A549 (cell line): ENCODE measurements at regions not wholly inside any gene's neighbourhood (a gene's known extent, or its start where the extent isn't known, plus 50 kb on each side); places are given as distances from the start of the nearest gene placed in this dataset.

Experiments used
- ATAC-seq, 2 experiments: fragments of 200-7000 bp in 1 of 2; fragments of >200 bp in 1 of 2; cut with Nextera tagmentation in 1 of 2; cut with Tn5 transposase in 1 of 2; 3 replicates each; pipeline versions ENCODE4 v1.8.0 to v1.9.1; 2018 to 2020; ENCODE audit warnings: mild to moderate bottlenecking in 1 of 2, moderate library complexity in 1 of 2
- CTCF ChIA-PET: fragments of 300-600 bp; sonication (Branson Sonifier 250); formaldehyde crosslinking; extraction: SDS; loops from one replicate; lab custom pipeline; 2021; ENCODE audit warnings: antibody characterized with exemption, inconsistent platforms; lab: Yijun Ruan, JAX
- POLR2A ChIA-PET: fragments of 350-600 bp; formaldehyde crosslinking; extraction: SDS; loops from one replicate; lab custom pipeline; 2021; ENCODE audit warnings: antibody characterized with exemption, inconsistent platforms; lab: Yijun Ruan, JAX
- DNase-seq, 2 experiments: peaks; one replicate each; pipeline versions ENCODE4 v3.0.0 to v3.0.0-alpha.2; 2011 to 2016; ENCODE audit warnings: low read depth in 1 of 2, low spot score in 1 of 2
- FAIRE-seq: peaks from 2 replicates; lab custom pipeline; 2011; peaks lifted over from hg19 to GRCh38; lab: Jason Lieb, UNC
- H3K27ac ChIP-seq, 2 experiments: fragments of >200 bp; sonication (Bioruptor Twin); formaldehyde crosslinking; 3 replicates each; pipeline ENCODE4 v1.5.1; 2016 to 2017
- H3K4me1 ChIP-seq: fragments of >200 bp; sonication (Bioruptor Twin); formaldehyde crosslinking; 3 replicates; pipeline ENCODE4 v1.6.1; 2016
- H3K4me2 ChIP-seq: fragments of >200 bp; sonication (Bioruptor Twin); formaldehyde crosslinking; 3 replicates; pipeline ENCODE4 v1.6.1; 2016
- H3K4me3 ChIP-seq: fragments of >200 bp; sonication (Bioruptor Twin); formaldehyde crosslinking; 3 replicates; pipeline ENCODE4 v1.5.1; 2016
- H3K9me3 ChIP-seq: fragments of >200 bp; sonication (Bioruptor Twin); formaldehyde crosslinking; 3 replicates; pipeline ENCODE4 v1.6.1; 2016
- BCL3 ChIP-seq: fragments of >200 bp; sonication (Bioruptor Twin); formaldehyde crosslinking; IDR thresholded peaks from 3 replicates; pipeline ENCODE4 v1.6.1; 2016
- CBX2 ChIP-seq: fragments of 200-600 bp; sonication (generic); IDR thresholded peaks from 2 replicates; pipeline ENCODE4 v1.6.1; 2016; ENCODE audit warnings: low read depth, mild to moderate bottlenecking, borderline replicate concordance
- CHD4 ChIP-seq: fragments of 200-600 bp; sonication (generic); IDR thresholded peaks from 2 replicates; pipeline ENCODE4 v1.6.1; 2016; ENCODE audit warnings: antibody characterized with exemption, mild to moderate bottlenecking, borderline replicate concordance
- CTCF ChIP-seq: fragments of >200 bp; sonication (Bioruptor Twin); formaldehyde crosslinking; IDR thresholded peaks from 3 replicates; pipeline ENCODE4 v1.5.1; 2016
- EHF ChIP-seq: fragments of 250-450 bp; sonication (Bioruptor Pico); IDR thresholded peaks from 2 replicates; pipeline ENCODE4 v1.5.0; 2020; ENCODE audit warnings: mild to moderate bottlenecking
- EHMT2 ChIP-seq: fragments of 200-600 bp; sonication (generic); IDR thresholded peaks from 2 replicates; pipeline ENCODE4 v1.6.1; 2016; ENCODE audit warnings: antibody characterized with exemption, low read depth, mild to moderate bottlenecking, moderate library complexity
- EP300 ChIP-seq, 2 experiments: fragments of >200 bp; sonication (Bioruptor Twin); formaldehyde crosslinking; IDR thresholded peaks; 2 replicates in 1 of 2; 3 replicates in 1 of 2; pipeline ENCODE4 v1.6.1; 2016 to 2017
- FOXS1 ChIP-seq: fragments of 250-450 bp; sonication (Bioruptor Pico); IDR thresholded peaks from 2 replicates; pipeline ENCODE4 v1.5.0; 2020; ENCODE audit warnings: mild to moderate bottlenecking, moderate library complexity
- HES2 ChIP-seq: fragments of >200 bp; sonication (Bioruptor Twin); formaldehyde crosslinking; IDR thresholded peaks from 2 replicates; pipeline ENCODE4 v1.6.1; 2016
- HEYL ChIP-seq: fragments of 250-450 bp; sonication (Bioruptor Pico); IDR thresholded peaks from 2 replicates; pipeline ENCODE4 v1.8.0; 2021; ENCODE audit warnings: mild to moderate bottlenecking, moderate library complexity
- HOXB13 ChIP-seq: fragments of 250-450 bp; sonication (Bioruptor Pico); IDR thresholded peaks from 2 replicates; pipeline ENCODE4 v1.5.0; 2020; ENCODE audit warnings: low read depth, mild to moderate bottlenecking, moderate library complexity
- HOXB5 ChIP-seq: fragments of 250-450 bp; sonication (Bioruptor Pico); IDR thresholded peaks from 2 replicates; pipeline ENCODE4 v1.5.0; 2020; ENCODE audit warnings: mild to moderate bottlenecking, moderate library complexity
- KDM1A ChIP-seq: fragments of 200-600 bp; sonication (generic); IDR thresholded peaks from 2 replicates; pipeline ENCODE4 v1.6.1; 2016; ENCODE audit warnings: low read depth, mild to moderate bottlenecking
- MYC ChIP-seq: IDR thresholded peaks from 2 replicates; pipeline ENCODE4 v1.6.1; 2012; ENCODE audit warnings: mild to moderate bottlenecking, inconsistent platforms, low read length, improper control_type of control experiment, borderline replicate concordance
- NFE2L2 ChIP-seq: fragments of 150-350 bp; conservative IDR thresholded peaks from 2 replicates; pipeline ENCODE4 v1.6.1; 2014; ENCODE audit warnings: low read length
- PBX3 ChIP-seq: IDR thresholded peaks from 2 replicates; pipeline ENCODE4 v1.6.1; 2012
- PHF8 ChIP-seq: fragments of 200-600 bp; sonication (generic); IDR thresholded peaks from 2 replicates; pipeline ENCODE4 v1.6.1; 2016; ENCODE audit warnings: low read depth, mild to moderate bottlenecking, antibody characterized with exemption, moderate library complexity, borderline replicate concordance
- RAD21 ChIP-seq, 2 experiments: fragments of >200 bp in 1 of 2; sonication (Bioruptor Twin) in 1 of 2; formaldehyde crosslinking in 1 of 2; IDR thresholded peaks in 1 of 2; conservative IDR thresholded peaks in 1 of 2; 2 replicates in 1 of 2; 3 replicates in 1 of 2; pipeline ENCODE4 v1.6.1; 2012 to 2018; ENCODE audit warnings: inconsistent platforms in 1 of 2
- RNF2 ChIP-seq: fragments of 200-600 bp; sonication (generic); IDR thresholded peaks from 2 replicates; pipeline ENCODE4 v1.6.1; 2016; ENCODE audit warnings: low read depth, mild to moderate bottlenecking, antibody characterized with exemption, moderate library complexity, borderline replicate concordance
- SMC3 ChIP-seq: fragments of >200 bp; sonication (Bioruptor Twin); formaldehyde crosslinking; IDR thresholded peaks from 3 replicates; pipeline ENCODE4 v1.6.1; 2018; ENCODE audit warnings: inconsistent platforms
- USF2 ChIP-seq: fragments of 450-650 bp; IDR thresholded peaks from 2 replicates; pipeline ENCODE4 v1.6.1; 2014; ENCODE audit warnings: antibody characterized with exemption
- ZC3H11A ChIP-seq: fragments of 450-650 bp; IDR thresholded peaks from 2 replicates; pipeline ENCODE4 v1.6.1; 2014; ENCODE audit warnings: antibody characterized with exemption, mild to moderate bottlenecking
- ZFP36 ChIP-seq: fragments of 450-650 bp; IDR thresholded peaks from 2 replicates; pipeline ENCODE4 v1.6.1; 2014; ENCODE audit warnings: borderline replicate concordance; ENCODE audit not compliant: partially characterized antibody

GRCh38 chr18:38940475-38940862, 1374.9 kb upstream of the CELF4 start:
- Histone ChIP-seq H3K27ac (no peak overlapping the region), H3K4me2 (no peak overlapping the region), H3K4me1 (no peaks in the 10 kb centered on the region), H3K9me3 (no peaks in the 10 kb centered on the region; the same call in 1 of the 3 replicates), H3K4me3 (no peak overlapping the region)
- no peak for FAIRE-seq
- no peak for ATAC-seq
- TF ChIP-seq RNF2 (no peak), KDM1A (no peak), HOXB5 (no peak), EP300 (IDR thresholded peaks at IDR 0.05) (no peak), HES2 (no peak), ZFP36 (no peak), CTCF (no peak), SMC3 (no peak), FOXS1 (CRISPR knock-in tag) (no peak), CHD4 (no peak), PBX3 (no peak), EHF (CRISPR knock-in tag) (no peak), EHMT2 (no peak), RAD21 (conservative IDR thresholded peaks at IDR 0.05 in 1 of 2, IDR thresholded peaks at IDR 0.05 in 1 of 2) (no peak)
- POLR2A ChIA-PET, result no interaction called here
- no peak for DNase-seq
- CTCF ChIA-PET, result no interaction called here

- H3K27ac ChIP-seq, result no peak overlapping the region
- POLR2A ChIA-PET, result no interaction called here
- no peaks in the 10 kb centered on the region for H3K4me1 ChIP-seq
- no peaks in the 10 kb centered on the region for H3K9me3 ChIP-seq
- FAIRE-seq (no peak), ATAC-seq (no peak), DNase-seq (no peak)
- no peak for TF ChIP-seq PHF8
- no peak for TF ChIP-seq USF2
- no peak for TF ChIP-seq ZC3H11A
- no peak for TF ChIP-seq CBX2
- no peak for TF ChIP-seq CHD4
- no peak for TF ChIP-seq HOXB13
- no peak for TF ChIP-seq MYC
- no peak for TF ChIP-seq HEYL (CRISPR knock-in tag)
- TF ChIP-seq HOXB5, result no peak
- TF ChIP-seq EP300 (IDR thresholded peaks at IDR 0.05), result no peak
- no peak for TF ChIP-seq CTCF
- TF ChIP-seq BCL3, result no peak
- no peak for TF ChIP-seq NFE2L2
- no peak overlapping the region for H3K4me3 ChIP-seq
- no peak overlapping the region for H3K4me2 ChIP-seq
- CTCF ChIA-PET, result no interaction called here
Observed at GRCh38 chr18:38933910-38934510, 1368.4 kb upstream of the CELF4 start.
